ENCODE measurements at regions not wholly inside any gene's neighbourhood (a gene's known extent, or its start where the extent isn't known, plus 50 kb on each side); places are given as distances from the start of the nearest gene placed in this dataset.

DNA sequence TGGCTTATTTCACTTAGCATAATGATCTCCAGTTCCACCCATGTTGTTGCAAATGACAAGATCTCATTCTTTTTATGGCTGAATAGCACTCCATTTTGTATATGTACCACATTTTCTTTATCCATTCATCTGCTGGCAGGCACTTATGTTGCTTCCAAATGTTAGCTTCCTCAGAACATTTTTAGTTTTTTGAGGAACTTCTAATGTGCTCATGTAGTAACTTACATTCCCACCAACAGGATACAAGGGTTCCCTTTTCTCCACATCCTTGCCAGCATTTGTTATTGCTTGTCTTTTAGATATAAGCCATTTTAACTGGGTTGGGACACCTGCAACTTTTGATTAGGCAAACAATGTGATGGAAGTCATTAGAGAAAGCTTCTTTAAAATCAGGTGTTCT lies 454.2 kb downstream of the NLGN4X start:
- TF ChIP-seq POLR2A (IDR thresholded peaks at IDR 0.05; ENCODE audit: low read length) (no peak), GATA1 (IDR thresholded peaks at IDR 0.05; ENCODE audit: low read depth, low read length) (no peak)

Data from erythroblast (primary cell).